Gastrocnemius medialis (tissue), 4 donors: ENCODE measurements at regions not wholly inside any gene's neighbourhood (a gene's known extent, or its start where the extent isn't known, plus 50 kb on each side); places are given as distances from the start of the nearest gene placed in this dataset.

ENCODE experiments used
- POLR2A ChIP-seq, 2 donors: fragments of 450-650 bp; IDR thresholded peaks; one replicate each; pipeline ENCODE4 v1.6.1; 2017; ENCODE audit warnings: antibody characterized with exemption in 2 of 2, mild to moderate bottlenecking in 2 of 2, moderate library complexity in 2 of 2
- TF ChIP-seq, protein P1 (sequence below), 5 experiments: fragments of 450-650 bp in 3 of 5; fragments of 200-600 bp in 2 of 5; sonication (generic) in 2 of 5; IDR thresholded peaks in 4 of 5; conservative IDR thresholded peaks in 1 of 5; 1 replicate in 4 of 5; 2 replicates in 1 of 5; pipeline ENCODE4 v1.5.1; 2016 to 2019; ENCODE audit warnings: antibody characterized with exemption in 5 of 5, mild to moderate bottlenecking in 3 of 5, moderate library complexity in 3 of 5

DNA sequence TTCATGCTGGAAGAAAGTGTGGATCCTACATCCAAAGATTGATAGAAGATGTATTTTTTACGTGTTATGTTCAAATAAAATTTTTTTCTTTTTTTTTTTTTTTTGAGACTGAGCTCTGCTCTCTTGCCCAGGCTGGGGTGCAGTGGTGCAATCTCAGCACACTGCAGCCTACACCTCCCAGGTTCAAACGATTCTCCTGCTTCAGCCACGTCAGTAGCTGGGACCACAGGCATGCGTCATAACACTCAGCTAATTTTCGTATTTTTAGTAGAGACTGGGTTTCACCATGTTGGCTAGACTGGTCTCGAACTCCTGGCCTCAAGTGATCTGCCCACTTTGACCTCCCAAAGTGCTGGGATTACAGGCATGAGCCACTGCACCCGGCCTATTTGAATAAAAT lies 65.7 kb downstream of the KLF12 start:
- TF ChIP-seq, protein P1, sequence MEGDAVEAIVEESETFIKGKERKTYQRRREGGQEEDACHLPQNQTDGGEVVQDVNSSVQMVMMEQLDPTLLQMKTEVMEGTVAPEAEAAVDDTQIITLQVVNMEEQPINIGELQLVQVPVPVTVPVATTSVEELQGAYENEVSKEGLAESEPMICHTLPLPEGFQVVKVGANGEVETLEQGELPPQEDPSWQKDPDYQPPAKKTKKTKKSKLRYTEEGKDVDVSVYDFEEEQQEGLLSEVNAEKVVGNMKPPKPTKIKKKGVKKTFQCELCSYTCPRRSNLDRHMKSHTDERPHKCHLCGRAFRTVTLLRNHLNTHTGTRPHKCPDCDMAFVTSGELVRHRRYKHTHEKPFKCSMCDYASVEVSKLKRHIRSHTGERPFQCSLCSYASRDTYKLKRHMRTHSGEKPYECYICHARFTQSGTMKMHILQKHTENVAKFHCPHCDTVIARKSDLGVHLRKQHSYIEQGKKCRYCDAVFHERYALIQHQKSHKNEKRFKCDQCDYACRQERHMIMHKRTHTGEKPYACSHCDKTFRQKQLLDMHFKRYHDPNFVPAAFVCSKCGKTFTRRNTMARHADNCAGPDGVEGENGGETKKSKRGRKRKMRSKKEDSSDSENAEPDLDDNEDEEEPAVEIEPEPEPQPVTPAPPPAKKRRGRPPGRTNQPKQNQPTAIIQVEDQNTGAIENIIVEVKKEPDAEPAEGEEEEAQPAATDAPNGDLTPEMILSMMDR (IDR thresholded peaks at IDR 0.05 in 4 of 5, conservative IDR thresholded peaks at IDR 0.05 in 1 of 5): no peak
- no peak for TF ChIP-seq POLR2A (IDR thresholded peaks at IDR 0.05)
